Activated naive CD8-positive, alpha-beta T cell treated with anti-CD3 and anti-CD28 coated beads, Interleukin-2, amount 50 U/mL, for 16 hours (primary cell): ENCODE measurements at regions not wholly inside any gene's neighbourhood (a gene's known extent, or its start where the extent isn't known, plus 50 kb on each side); places are given as distances from the start of the nearest gene placed in this dataset.

Experiments
- DNase-seq: peaks from one replicate; pipeline ENCODE4 v3.0.0-alpha.2; 2020; ENCODE audit warnings: low read depth, low spot score

DNA sequence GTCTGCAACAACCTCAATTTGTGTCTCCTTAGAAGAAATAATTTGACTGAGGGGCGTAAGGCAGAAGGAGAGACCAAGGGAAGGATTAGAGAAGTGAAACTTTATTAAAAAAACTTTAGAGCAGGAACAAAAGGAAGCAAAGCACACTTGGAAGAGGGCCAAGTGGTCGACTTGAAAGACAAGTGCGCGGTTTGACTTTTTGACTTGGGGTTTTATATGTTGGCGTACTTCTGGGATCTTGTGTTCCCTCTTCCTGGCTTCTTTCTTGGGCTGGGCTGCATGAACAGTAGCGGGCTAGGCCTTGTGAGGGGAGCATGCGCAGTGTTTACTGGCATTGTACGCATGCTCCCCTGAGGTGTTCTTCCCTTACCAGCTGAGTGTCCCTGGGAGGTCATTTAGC, 369.3 kb upstream of the DCN start:
- no peak for DNase-seq

DNA sequence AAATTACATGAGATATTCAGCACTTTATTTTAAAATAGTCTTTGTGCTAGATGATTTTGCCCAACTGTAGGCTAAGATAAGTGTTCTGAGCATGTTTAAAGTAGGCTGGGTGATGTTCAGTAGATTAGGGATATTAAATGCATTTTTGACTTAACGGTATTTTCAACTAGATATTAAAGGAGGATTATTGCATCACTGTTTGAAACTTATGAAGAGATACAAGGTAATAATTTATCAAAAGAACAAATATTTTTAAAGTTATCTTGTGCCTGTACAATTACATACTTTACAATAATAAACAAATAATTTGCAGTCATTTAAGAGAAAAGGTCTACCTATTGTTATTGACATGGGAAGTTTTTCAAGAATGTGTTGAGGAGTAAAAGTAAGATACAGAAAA, 368.6 kb upstream of the DCN start:
- no peak for DNase-seq

DNA sequence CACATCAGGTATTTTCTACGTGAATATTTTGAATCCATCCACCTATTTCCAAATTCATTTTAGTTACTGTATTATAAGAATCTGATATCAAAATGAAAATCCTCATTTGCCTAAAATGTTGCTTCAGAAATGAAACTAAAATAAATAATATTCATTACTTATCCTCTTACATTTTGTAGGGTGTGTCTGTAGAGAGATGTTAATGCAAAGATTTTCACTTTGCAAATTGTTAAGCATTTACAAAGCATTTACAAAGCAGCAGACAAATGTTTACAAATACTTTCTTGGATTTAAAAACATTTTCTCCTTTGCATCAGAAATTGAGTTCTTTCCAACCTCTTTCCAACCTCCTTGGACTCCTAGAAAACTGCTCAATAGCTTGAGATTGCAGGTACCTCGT, 360.0 kb upstream of the DCN start:
- no peak for DNase-seq

DNA sequence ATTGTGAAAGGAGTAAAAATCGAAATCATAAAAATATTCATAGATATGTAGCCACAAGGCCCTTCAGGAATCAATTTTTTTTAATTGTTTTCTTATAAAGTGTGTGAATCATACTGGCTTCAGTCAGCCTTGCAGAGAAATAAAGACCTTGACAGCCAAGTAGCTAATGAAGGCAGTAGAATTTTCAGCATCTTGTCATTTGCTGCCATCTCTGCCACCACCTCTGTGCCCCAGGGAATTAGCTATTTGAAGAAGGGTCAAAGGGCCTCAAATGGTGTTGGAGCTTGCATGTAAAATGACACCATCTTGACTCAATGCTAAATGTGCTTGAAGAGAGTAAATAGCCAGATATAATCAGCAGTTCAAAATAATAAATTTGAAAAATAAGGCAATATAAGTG, 359.4 kb upstream of the DCN start:
- no peak for DNase-seq

DNA sequence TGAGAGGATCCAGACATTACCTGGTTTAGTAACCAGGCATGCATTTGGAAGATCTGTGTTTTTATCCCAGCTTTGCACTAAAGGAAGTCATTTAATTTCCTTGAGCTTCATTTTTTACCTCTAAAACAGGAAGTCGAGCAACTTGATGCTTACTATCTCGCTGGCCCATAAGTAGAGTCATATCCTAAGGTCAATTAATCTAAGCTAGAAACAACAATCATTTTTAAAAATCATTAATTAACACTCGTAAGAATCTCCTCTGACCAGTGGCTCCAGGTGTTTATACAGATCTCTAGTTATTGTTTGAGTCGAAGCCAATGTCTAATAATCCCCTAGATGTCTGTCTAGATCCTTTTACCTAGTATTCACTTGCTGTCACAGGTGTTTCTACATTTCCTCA, 355.8 kb upstream of the DCN start:
- DNase-seq: no peak

DNA sequence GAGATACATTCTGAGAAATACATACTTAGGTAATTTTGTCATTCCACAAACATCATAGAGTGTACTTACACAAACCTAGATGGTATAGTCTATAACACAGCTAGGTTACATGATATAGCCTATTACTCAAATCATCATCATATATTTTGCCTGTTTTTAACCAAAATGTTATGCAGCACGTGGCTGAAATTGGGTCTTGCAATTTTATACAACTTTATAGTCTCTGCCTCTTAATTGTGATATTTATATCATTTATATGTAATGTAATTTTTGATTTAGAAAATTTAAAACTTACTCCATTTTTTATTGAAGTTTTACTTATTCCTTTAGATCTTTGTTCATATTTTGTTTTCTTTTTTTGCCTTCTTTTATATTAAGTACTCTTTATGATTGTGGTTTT, 350.7 kb upstream of the DCN start:
- DNase-seq: no peak

DNA sequence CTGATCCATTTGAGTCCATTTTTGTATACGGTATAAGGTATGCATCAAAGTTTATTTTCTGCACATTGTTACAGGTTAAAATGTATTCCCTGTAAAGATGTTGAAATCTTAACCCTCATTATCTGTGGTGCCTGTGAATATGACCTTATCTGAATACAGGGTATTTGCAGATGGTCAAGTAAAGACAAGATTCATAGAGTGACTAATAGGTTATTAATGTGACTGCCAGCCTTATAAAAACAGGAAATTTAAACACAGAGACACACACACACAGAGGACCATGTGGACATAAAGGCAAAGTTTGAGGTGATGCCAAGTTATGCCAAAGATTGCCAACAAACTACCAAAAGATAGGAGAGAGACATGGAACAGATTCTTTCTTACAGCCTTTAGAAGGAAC, 347.2 kb upstream of the DCN start:
- no peak for DNase-seq

DNA sequence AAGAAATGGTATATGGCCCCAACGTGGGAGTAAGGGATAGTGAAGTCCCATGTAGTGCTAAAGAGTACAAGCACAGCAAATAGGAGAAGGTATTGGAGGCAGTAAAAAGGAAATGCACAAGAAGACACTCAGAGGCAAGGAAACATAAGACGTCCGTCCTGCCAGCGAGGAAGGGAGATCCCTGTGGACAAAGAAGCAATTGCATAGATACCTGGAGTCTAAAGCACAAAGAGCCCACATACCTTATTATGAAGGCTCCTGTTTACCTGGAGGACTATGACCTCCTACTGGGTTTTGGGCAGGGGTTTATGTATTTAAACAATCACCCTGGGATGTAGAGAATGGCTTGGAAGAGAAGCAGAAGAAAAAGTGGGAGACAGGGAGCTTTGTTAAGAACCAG, 341.2 kb upstream of the DCN start:
- no peak for DNase-seq

DNA sequence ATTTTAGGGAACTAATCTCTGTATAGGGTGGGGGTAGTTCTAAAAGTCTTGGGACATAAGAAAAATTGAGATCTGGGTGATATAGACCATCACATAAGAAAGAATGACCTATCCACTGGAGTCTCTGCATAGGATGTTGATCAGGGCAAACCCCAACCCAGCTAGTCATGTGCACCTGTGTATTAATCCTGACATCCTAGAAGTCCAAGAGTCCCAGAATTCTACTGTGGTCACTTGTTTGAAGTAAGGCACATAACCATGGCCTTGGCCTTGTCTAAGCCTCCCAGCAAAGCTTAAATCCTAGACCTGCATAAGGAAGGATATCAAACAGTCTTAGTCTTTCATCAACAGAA, 334.1 kb upstream of the DCN start:
- no peak for DNase-seq

DNA sequence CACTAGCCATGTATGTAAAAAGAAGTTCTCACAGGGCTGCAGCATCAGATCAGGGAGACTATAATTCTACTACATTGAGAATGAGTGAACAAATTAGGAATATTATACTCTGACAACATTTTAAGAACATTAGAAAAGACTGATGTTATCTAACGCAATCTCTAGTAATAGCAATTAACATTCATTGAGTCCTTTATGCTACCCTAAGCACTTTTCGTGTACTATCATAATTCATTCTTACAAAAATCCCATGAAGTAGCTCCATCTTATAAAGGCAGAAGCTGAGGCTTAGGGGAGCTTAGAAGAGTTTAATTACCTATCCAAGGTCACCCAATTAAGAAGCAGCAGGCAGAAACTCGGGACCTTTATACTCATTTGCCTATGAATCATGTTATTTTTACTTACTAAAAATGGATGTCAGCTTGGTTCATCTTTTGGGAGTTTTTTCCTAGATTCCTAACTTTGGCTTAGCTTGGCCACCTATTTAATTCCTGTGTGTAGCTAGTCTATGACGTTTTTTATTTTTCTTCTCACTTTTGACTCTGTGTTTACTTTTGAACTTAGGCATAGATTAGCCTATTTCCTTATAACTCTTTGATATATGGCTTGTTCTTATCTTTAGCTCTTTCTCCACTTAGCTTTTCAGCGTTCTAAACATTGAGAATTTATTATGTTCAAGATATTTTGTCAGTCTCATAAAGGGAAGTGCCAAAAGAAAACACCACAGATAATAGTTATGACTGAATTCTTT, 333.5 kb upstream of the DCN start:
- DNase-seq: no peak

DNA sequence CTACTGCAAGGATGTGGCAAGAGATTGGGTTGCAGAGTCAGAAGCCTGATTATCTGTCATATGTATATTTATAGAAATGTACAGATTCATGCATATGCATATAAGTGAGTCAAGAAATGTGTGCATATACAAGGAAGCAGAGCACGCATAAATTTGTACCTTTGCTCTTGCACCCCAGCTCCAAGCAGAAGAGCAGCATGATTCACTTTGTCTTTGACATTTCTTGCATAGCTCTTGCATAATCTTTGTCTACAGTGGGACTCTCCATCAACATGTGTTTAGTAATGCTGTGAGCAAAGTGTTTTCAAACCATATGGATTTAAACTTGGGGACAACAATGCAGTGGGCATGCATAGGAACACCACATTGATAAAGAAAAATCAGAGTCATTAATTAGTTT, 330.7 kb upstream of the DCN start:
- no peak for DNase-seq

DNA sequence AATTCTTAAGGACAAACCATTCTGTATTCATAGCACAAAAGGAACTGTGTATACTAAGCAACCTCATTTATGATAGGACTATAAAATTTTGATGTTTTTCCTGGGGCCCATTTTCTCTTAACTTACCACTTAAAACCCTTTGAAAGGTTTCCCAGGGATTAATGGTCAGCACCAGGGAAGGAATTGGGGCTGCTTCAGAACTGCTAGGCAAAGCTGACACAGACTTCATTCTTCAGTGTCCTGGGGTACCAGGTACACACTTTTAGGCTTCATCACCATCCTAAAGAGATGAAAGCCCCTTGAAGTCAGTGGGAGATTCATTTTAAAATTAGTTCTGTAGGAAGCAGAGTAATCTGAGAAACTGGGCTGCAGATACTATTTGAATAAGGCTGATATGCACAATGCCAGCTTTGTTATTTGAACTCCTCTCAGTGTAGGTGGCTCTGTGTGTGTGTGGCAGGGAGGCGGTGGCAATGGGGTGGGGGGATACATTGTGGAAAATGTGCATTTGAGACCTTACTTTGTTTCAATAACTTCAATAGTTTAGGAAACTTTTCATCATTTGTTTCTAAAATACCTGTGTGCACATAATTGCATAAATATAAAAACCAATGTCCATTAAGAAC, 329.3 kb upstream of the DCN start:
- DNase-seq: no peak

DNA sequence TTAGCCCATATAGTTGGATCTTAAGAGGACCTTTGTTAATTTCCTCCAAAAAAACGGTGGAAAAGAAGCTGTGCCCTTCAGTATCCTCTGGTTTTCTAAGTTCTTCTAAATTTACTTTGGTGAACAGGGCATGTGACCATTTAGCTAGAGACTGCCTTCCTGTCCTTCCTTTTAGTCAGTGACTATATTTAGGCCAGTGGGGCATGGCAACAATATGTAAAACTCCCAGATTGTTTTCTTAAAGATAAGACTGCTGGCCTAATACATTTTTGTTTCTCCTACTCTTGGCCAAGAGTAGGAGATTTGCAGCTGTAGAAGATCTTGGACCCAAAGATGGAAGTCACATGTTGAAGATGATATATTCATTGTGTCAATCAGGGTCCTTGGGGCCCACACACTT, 325.1 kb upstream of the DCN start:
- no peak for DNase-seq

DNA sequence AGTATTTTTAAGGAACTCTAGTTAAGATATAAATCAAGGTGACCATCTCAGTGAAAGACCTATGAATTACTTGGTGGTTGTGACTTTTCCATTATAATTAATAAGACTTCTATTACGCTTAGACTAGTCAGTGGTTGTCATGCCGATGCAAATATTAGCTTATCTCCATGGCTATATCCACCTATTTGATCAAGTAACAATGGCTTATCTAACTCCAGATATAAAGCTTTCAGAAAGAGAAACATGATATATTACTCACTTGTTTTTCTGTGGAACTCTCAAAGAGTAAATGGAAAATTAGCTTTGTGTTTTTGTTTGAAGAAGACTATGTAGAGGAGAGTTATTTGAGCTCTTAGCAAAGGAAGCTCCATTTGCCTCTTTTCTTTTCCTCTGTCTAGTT, 323.8 kb upstream of the DCN start:
- no peak for DNase-seq

DNA sequence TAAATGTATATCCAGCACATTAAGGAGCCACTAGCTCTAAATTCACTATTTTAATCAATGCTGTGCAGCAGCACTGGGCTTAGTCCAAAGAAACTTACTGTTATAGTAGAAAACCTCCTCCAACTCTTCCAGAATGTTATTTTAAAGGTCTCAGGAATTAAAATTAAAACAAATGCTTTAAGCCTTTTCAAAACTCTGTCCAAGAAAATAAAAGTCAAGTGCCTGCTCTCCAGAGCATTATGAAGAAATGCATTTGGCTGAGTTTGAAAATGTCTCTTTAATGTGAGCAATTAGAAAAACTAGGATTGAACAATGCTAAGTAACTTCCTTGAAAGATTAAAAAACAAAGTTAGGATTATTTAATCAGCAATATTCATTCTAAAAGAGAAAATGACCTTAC, 322.4 kb upstream of the DCN start:
- DNase-seq: no peak

DNA sequence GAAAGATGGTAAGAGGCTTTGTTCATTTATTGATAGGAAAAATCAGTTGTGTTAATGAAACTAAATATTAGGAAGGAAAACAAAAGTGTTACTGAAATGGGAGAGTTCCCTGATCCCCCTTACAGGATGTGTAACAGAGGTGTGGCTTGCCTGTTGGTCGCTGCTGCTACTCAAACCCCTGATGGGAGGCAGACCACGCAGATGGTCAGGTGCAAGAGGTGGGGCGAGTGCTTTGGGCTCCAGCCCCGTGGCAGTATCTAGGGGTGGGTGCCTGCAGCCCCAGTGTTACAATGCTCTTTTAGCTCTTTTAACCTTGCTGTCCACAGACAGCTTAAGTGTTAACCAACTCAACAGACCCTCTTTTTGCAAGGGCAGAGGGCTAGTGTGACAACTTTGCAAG, 319.6 kb upstream of the DCN start:
- DNase-seq: no peak

DNA sequence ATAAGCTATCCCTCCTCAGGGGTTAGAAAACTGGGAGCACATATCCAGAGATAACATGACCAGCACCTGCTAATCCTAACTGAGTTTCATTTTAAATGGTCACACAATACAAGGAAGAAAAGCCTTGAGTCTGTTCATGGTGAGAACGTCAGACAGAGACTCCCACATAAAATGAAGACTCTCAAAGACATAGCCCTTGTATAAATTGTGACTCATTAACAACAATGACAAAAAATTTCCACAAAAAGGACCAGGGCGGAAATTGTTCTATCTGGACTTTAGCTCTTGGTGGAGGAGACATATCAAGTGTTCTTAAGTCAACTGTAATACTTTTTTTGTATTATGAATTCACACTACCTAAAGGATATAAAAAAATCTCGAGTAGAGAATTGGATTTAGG, 313.7 kb upstream of the DCN start:
- no peak for DNase-seq

DNA sequence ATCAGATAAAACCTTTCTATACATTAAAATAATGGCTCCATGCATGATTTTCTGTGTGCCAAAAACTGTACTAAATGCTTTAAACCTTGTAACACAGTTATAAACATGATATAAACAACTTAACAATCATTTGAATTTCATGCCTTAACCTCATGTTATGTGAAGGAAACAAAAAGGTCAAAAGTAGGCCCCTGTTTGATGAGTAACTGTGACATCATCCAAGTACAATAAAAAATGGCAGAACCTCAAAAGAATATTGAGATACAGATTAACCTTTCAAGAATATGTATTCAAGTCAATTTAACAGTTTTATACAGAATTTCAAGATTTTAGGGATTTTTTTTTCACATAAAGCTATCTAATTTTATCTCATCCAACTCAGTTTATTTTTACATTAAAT, 310.7 kb upstream of the DCN start:
- no peak for DNase-seq

DNA sequence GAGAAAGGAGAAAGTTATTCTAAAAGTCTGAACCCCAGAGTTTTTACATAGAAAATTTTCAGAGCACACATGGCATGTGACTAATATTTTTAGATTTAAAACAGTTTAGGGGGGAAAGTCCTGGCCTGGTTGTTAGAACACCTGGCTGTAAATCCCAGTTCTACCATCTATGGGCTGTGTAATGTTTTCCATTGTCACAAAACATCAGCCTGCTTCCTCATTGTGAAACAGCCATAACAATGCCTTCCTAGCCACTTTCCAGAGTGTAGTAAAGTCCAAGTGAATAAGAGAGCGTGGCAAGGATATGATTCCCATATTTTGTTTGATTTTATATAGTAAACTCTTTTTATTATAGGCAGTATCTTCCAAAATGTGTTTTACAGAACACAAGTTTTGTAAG, 310.0 kb upstream of the DCN start:
- DNase-seq: no peak

DNA sequence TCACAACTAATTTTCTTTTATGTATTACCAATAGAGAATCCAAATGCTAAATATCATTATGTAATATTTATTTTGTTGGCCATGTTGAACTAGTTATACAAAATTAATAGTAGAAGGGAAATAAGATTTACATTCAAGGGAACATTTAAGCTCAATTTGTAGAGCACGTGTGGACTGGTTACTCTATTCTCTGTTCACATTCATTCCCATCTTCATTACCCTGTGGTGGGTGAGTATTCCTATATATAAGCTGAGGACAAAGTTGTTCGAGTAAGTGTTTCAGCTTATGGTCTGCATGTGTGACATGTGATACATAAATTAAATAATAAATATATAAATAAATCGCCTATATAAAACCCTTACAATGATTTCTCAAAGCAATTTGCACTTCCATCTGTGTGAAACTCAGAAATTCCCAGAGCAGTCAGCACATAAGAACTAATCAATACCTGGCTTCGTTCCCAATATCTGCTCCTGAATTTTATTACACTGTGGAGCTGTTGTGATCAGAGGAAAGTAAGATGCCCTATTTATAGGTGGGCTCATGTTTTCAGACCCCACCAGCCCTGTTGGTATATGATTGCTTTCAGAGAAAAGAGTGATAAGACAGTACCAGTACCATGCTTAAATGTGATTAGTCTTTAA, 308.2 kb upstream of the DCN start:
- no peak for DNase-seq

DNA sequence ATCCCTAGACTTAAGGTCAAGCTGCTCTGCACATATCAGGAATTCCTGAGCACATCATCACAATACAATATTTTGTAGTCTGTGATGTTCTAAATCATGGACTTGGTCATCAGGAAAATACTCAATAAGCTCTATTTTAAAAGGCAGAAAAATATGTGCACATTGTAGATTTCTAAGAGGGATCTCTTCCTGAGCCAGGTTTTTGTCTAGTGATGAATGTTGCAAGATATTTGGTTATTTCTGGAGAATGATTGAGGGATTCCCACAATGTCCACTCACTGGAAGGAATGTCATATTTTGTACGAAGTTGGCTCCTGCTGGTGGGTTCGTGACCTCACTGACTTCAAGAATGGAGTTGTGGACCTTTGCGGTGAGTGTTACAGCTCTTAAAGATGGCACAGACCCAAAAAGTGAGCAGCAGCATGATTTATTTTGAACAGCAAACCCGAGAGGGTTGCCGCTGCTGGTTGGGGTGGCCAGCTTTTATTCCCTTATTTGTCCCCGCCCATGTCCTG, 300.9 kb upstream of the DCN start:
- no peak for DNase-seq

DNA sequence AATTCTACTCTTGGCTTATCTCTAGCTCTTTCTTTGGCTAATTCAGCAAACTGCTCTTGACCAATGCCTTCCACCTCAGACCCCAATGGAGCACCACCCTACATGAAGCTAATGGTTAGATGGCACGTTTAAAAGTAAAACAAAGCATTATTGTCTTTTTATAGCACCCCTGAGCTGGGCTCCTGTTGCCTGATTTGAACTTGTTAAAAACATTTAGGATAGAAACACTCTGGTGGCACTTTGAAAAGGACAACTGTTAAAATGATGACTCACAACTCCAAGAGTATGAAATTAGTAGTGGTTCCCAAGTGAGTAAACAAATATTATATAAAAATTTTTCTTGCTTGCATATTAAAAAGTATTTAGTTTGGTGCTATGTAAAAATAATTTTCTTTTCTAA, 299.6 kb upstream of the DCN start:
- DNase-seq: no peak

DNA sequence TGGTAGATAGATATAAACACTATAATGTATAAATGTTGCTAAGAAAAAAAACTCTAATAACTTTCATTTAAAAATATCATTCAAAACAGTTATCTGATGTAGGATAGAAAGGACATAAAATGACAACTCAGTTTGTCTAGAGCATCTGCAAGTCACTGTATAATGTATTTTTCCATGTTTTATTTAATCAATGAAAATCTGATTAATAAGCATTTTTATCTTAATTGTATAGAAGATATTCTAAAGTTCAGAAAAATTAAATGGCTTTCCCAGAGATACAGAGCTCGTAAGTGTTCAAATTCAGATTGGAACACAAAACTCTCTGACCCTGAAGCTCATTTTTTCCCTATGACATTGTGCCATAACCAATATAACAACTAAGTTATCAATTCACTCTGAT, 295.9 kb upstream of the DCN start:
- DNase-seq: no peak
